GM12875 (cell line): ENCODE measurements at regions not wholly inside any gene's neighbourhood (a gene's known extent, or its start where the extent isn't known, plus 50 kb on each side); places are given as distances from the start of the nearest gene placed in this dataset.
"Not testable (repeated sequence)": the region's sequence is repeated elsewhere in the genome, so short reads cannot be mapped to it uniquely, and the experiment has no call there.

Source experiments
- H3K4me3 ChIP-seq: one replicate; pipeline ENCODE4 v1.5.1; 2011; ENCODE audit warnings: low read depth, low read length, control low read depth
- TF ChIP-seq, protein P1 (sequence below): IDR thresholded peaks from 2 replicates; pipeline ENCODE4 v1.5.1; 2011; ENCODE audit warnings: low read depth, mild to moderate bottlenecking, control low read depth, inconsistent platforms, low read length, moderate library complexity, borderline replicate concordance; ENCODE audit not compliant: insufficient read depth

DNA sequence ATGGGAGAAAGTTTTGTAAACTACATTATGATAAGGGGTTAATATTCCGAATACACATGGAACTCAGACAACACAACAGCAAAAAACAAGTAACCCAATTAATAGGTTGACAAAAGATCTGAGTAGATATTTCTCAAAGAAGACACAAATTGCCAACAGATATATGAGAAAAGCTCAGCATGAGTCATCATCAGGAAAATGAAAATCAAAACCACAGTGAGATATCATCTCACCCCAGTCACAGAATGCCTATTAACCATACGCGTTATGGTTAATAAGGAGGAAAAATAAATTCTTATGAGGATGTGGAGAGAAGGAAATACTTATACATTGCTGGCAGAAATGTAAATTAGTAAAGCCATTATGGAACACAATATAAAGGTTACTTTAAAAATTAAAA, 695.0 kb downstream of the COL12A1 start:
- TF ChIP-seq, protein P1, sequence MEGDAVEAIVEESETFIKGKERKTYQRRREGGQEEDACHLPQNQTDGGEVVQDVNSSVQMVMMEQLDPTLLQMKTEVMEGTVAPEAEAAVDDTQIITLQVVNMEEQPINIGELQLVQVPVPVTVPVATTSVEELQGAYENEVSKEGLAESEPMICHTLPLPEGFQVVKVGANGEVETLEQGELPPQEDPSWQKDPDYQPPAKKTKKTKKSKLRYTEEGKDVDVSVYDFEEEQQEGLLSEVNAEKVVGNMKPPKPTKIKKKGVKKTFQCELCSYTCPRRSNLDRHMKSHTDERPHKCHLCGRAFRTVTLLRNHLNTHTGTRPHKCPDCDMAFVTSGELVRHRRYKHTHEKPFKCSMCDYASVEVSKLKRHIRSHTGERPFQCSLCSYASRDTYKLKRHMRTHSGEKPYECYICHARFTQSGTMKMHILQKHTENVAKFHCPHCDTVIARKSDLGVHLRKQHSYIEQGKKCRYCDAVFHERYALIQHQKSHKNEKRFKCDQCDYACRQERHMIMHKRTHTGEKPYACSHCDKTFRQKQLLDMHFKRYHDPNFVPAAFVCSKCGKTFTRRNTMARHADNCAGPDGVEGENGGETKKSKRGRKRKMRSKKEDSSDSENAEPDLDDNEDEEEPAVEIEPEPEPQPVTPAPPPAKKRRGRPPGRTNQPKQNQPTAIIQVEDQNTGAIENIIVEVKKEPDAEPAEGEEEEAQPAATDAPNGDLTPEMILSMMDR: no peak
- H3K4me3 ChIP-seq: no peak overlapping the region

DNA sequence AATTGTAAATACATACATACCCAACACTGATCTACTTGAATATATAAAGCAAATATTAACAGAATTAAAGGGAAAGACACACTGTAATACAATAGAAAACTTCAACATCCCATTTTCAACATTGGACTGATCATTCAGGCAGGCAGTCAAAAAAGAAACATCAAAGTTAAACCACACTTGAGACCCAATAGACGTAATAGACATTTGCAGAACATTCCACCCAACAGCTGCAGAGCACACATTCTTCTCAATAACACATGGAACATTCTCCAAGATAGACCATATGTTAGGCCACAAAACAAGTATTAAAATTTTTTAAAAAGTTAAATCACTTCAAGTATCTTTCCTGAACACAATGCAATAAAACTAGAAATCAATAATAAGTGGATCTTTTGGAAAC, 698.2 kb downstream of the COL12A1 start:
- no peak overlapping the region for H3K4me3 ChIP-seq
- TF ChIP-seq, protein P1: no peak

DNA sequence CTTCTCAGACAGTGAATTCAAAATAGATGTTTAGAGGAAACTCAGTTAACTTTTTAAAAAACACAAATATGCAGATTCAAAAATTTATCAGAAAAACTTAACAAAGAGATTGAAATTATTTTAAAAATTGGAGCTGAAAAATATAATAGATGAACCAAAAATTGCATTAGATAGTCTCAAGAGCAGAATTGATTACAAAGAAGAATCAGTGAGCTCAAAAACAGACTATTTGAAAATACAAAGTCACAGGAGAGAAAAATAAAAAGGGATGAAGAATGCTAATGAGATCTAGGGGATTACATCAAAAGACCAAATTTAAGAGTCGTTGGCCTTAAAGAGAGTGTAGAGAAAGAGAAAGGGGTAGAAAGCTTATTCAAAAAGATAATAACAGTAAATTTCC, 700.5 kb downstream of the COL12A1 start:
- H3K4me3 ChIP-seq: no peak overlapping the region
- TF ChIP-seq, protein P1: no peak

DNA sequence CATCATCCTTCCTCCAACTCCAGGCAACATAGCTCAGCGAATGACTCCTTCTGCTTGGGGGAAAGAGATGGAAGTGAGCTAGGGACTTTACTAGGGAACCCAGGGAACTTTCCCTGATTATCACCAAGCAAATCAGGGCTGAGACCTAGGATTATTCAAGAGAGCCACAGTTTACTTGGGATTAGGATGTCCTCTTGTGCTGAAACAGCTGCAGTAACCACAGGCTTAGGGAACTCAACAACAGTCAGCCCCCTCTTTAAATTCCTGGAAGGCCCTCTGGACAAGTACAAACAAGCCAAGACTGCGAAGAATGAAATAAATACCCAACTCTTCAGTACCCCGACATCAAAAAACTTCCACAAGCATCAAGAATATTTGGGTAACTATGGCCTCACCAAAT, 700.9 kb downstream of the COL12A1 start:
- TF ChIP-seq, protein P1: no peak
- H3K4me3 ChIP-seq: no peak overlapping the region

DNA sequence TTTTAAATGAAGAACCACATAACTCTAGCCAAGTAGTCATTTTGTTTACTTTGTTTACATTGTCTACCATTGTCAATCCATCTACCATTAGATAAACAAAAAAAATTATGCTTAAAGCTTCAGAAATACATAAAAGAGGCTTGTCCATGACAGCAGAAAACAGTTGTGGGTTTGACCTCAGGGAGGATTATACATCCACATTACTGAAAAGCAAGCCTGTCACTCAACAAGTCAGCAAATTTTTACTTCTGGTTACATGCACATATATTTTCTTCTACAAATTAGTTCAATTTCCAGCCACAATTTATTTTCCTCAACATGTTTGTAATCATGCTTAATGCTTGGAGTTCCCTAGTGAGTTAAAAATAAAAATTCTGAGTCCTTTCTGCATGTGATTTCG, 713.3 kb downstream of the COL12A1 start:
- no peak overlapping the region for H3K4me3 ChIP-seq
- TF ChIP-seq, protein P1: no peak

DNA sequence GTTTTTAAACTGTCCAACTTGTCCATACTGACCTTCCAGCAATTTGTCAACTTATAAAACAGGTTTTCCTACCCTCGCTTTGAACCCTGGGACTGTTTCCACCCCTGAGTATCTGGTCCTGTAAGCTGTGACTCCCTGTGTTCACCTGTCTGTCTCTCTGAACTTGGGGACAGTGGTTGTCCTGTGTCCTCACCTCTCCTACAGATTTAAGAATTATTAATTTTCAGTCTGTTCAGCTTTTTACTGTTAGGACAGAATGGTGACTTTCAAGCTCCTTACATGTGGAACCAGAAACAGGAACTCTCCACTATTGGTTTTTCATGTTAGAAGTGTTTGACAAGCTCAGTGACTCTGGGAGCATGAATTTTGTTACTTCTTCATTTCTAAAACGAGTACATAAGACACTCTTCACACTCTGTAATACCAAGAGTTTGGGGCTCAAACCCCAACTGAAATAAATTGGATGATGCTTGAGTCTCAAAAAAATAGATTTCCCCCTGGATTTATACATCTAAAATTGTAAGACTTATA, 713.9 kb downstream of the COL12A1 start:
- TF ChIP-seq, protein P1: no peak

DNA sequence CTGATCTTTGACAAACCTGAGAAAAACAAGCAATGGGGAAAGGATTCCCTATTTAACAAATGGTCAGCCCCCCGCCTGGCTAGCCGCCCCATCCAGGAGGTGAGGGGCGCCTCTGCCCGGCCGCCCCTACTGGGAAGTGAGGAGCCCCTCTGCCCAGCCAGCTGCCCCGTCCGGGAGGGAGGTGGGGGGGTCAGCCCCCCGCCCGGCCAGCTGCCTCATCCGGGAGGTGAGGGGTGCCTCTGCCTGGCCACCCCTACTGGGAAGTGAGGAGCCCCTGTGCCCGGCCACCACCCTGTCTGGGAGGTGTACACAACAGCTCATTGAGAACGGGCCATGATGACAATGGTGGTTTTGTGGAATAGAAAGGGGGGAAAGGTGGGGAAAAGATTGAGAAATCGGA, 717.1 kb downstream of the COL12A1 start:
- not testable (repeated sequence) for H3K4me3 ChIP-seq

More for the DNA sequence above, 713.9 kb downstream of the COL12A1 start:
- no peak overlapping the region for H3K4me3 ChIP-seq

DNA sequence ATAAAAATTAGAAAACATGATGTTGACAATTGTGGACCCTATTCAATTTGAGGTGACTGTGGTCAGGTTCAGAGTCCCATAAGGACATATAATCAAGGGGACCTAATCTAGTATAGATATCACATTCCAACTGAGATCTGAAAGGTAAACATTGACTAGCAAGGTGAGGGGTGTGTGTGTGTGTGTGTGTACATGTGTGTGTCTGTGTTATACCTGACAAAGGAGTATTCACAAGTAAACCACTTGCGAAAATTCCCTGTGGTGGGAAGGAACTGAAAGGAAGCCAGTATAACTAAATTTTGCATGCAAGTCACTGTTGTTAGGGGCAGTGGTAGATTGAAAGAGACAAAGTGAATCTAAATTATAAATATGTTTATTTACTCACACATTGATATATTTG, 723.7 kb downstream of the COL12A1 start:
- H3K4me3 ChIP-seq: no peak overlapping the region
- TF ChIP-seq, protein P1: no peak
